Endothelial cell of hepatic sinusoid (primary cell): ENCODE measurements at regions not wholly inside any gene's neighbourhood (a gene's known extent, or its start where the extent isn't known, plus 50 kb on each side); places are given as distances from the start of the nearest gene placed in this dataset.
"Not testable (repeated sequence)": the region's sequence is repeated elsewhere in the genome, so short reads cannot be mapped to it uniquely, and the experiment has no call there.

Source experiments
- in situ Hi-C: cut with HindIII; loops from 2 replicates; pipeline ENCODE4 v1.10.0; 2017; ENCODE audit warnings: low sequenced_read_pairs

DNA sequence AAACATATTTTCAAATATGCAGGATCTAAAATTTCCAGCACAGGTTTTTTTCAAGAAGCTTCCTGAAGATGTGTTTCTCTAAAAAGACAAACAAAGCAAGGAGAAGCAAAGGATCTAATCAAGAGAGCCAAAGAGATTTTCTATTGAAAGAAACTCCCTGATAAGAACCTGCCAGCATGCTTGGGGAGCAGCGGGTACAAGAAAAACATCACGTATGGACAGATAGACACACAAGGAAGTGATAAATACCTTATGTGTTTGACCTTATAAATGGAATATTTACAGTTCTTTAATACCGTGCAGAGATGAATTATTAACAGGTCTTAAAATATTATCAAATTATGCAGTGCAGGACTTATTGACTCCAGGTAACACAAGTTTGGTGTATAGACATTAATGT is 562.1 kb downstream of the DACH1 start:
- in situ Hi-C loops: no loop called here

DNA sequence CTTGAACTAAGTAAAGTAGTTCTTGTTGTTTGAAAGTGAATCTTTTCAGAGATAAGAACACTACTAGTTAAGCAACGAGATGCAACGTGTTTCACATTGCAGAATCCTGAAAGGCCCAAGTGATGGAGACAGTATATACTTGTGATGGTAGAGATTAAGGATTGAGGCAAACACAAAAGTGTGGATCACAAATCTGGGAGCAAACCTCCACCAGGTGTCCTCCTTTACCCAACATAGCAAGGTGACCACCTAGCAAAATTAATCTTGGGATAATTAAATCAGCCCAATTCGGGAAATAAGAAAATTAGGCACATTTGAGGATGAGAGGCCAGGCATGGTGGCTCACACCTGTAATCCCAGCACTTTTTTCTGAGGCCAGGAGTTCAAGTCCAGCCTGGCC is 563.9 kb downstream of the DACH1 start:
- in situ Hi-C loops: no loop called here

GRCh38 chr13:71300602-71301001 is 566.4 kb downstream of the DACH1 start:
- in situ Hi-C loops: no loop called here

- in situ Hi-C loops: no loop called here
Measured at GRCh38 chr13:71291842-71292146, 575.2 kb downstream of the DACH1 start.

- in situ Hi-C loops: no loop called here
Measured at GRCh38 chr13:71290963-71291841, 575.8 kb downstream of the DACH1 start.

GRCh38 chr13:71289980-71290379 is 577.0 kb downstream of the DACH1 start:
- in situ Hi-C loops: not testable (repeated sequence)

- in situ Hi-C loops: no loop called here
Measured at GRCh38 chr13:71285700-71286099, 581.3 kb downstream of the DACH1 start.

DNA sequence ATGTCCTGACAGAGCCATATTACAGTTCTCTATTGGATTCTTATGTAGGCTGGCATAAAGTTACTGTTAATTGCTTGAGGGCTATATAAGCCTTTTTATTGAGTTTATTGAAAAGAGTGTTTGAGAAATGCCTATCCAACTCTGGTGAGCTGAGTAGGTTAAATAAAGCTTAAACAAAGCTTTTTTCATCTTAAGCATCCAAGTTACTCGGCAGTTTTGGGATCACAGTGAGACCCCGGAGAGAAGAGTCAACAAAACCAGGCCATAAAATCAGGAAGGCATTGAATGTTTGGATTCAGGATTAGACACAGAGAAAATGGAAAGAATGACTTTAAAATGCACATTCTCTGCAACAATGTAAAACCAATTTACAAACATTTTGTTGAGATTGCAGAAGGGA is 588.5 kb downstream of the DACH1 start:
- in situ Hi-C loops: no loop called here

GRCh38 chr13:71274923-71275608 is 591.9 kb downstream of the DACH1 start:
- in situ Hi-C loops: no loop called here

GRCh38 chr13:71261256-71261655 is 605.7 kb downstream of the DACH1 start:
- in situ Hi-C loops: no loop called here

DNA sequence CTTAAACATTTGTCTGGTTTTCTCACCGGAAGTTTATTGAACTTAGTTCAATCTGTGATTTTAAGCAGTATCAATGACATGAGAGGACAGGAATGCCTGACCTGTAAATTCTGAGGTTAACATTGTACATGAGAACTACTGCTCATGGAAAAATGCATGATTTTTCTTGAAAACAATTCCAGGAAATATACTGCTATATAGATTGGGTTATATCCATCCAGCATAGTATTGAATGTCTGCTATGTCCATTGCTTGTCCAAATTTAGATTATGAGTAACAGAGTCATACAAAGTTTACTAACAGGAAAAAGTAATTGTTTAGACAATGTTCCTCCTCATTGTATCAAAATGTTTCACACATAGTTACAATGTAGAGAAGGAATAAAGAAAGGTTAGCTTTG is 606.8 kb downstream of the DACH1 start:
- in situ Hi-C loops: no loop called here

- in situ Hi-C loops: no loop called here
Measured at GRCh38 chr13:71255633-71256032, 611.4 kb downstream of the DACH1 start.

- in situ Hi-C loops: no loop called here
Measured at GRCh38 chr13:71254384-71254783, 612.6 kb downstream of the DACH1 start.

GRCh38 chr13:71252184-71252704 is 614.8 kb downstream of the DACH1 start:
- in situ Hi-C loops: no loop called here

DNA sequence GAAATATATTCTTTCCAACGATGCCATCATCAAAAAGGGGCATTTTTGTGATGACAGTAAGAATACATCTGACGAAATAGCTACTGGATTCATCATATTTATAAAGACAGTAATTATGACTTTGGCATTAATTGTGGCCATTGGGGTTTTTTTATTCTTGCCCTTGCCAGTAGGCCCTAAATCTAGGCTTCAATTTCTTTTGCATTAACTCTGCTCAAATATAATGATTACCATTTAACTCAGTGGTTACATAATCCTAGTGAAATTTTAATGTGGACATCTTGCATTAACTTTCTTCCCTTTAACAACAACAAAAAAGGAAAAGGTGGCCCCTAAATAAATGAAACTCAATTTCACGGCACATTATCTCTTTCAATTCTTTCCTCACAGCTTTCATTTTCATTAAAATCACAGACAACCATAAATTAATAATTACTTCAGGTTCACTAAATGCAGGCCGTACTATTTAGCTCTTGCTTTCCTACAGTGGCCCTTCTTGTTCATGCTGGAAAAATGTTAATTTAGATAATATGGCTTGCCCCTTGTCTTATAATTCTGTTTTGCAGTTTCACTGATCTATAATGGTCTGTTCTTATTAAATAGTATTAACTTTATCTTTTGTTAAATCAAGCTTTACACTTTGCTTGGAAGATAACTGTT is 615.6 kb downstream of the DACH1 start:
- in situ Hi-C loops: no loop called here

DNA sequence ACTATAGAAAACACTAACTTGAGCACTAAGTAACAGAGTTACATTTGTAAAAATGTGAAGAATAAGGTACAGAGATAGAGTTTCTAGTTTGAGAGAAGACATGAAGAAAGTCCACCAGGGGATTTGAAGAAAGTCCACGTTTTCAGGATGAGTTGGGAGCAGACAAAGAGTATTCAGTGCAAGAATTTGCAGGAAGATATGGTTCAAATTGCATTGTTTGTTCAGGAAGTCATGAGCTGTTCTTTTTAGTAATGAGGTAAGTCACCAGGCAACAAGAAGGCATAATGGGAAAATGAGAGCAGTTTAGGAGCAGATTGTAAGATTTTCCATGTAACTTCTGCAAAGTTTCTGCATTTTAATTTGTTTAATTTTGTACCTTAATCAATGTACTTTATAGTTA is 618.0 kb downstream of the DACH1 start:
- in situ Hi-C loops: no loop called here

GRCh38 chr13:71244161-71244560 is 622.8 kb downstream of the DACH1 start:
- in situ Hi-C loops: no loop called here

DNA sequence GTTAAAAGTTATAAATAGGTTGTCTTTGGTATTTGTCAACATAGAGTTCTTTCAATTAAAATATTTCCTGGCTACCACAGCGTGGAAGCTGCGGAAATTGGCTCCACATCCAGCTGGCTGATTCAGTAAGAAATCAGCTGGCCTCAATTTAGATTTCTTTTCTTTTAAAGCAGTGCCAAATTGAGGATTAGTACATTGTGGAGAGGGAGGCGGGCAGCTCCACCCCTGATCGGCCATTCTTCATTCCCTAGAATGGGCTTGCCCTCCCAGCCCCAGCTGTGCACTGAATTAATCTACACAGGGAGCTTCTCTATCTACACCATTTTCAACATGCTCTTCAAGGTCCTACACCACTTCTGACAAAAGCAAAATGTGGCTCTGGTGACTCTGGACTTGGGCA is 624.8 kb downstream of the DACH1 start:
- in situ Hi-C loops: no loop called here

DNA sequence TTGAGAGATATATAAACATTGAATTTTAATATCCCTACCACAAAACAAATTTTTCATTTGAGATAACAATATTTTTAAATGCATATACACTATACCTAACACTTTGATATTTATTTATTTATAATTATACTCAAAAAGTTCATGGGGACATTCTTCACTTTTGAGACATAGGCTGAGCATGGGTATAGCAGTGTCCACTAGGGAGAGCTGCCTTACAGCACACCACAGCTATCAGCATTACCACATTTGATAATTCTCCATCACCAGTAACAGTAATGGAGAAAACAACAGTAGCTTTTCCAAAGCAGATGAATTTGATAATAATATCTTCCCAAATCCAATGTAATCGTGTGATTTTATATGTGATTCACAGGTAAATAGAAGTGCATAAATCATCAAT is 626.1 kb downstream of the DACH1 start:
- in situ Hi-C loops: no loop called here

DNA sequence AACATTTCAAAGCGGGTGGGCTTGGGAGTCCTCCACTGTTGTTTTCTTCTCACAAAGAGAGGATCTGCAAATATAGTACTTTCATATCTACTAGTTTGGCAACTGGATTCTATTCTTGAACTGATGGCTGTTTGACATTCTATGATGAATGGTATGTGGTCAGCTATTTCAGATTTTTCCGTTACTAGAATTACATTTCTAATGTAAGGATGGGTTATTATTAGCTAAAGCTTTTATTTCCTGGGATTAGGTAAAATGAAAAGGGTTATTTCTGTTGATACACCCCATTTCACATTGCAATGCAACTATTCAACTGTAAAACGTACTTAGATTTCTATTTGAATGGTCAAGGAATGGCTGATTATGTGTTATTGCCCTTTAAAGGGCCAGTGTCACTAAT is 629.7 kb downstream of the DACH1 start:
- in situ Hi-C loops: no loop called here

DNA sequence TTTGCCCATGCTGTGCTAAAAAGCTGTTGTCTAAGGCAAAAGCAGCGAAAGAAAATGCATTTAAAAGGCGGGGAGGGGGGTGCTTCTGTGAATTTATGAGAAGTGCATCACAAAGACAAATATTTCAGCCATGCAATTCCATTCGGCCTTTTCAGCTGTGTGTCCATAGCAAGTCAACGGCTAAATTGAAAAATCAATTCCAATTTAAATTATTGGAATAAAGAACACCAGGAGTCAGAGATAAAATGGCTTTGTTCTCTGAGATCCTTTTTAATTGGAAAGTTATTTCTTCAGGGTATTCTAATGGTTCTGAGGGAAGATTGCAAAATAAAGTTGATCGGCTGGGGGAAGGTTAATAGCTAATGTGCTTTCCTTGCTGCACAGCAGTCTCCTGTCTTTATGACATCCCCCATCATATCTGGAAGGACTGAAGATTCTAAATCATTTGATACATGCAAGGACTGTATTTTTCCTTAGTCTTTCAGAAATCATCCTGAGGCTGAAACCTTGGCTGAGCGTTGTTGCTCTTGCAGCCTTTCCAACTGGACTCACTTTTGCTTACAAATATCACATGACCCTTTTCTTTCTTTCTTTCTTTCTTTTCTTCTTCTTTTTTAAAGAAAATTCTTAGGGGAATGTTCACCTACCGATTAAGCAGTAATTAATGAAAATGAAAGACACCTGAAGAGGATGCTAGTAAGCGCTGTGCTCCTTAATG is 647.1 kb downstream of the DACH1 start:
- in situ Hi-C loops: no loop called here
